ENCODE measurements at regions not wholly inside any gene's neighbourhood (a gene's known extent, or its start where the extent isn't known, plus 50 kb on each side); places are given as distances from the start of the nearest gene placed in this dataset.

GRCh38 chr2:64769392-64770044 lies 115.8 kb upstream of the SERTAD2 start:
- DNase-seq (ENCODE audit: low spot score): no peak
- no peaks in the 10 kb centered on the region for H3K27me3 ChIP-seq (ENCODE audit: control insufficient read depth in 4 of 4, insufficient read depth in 4 of 4, low read length in 3 of 4)
- 72% methylated on average over 6 of the region's 6 CpGs for WGBS
- no peak overlapping the region for H3K27ac ChIP-seq (ENCODE audit: low read depth in 1 of 2, low read length in 2 of 2)
- no peak overlapping the region for H3K9ac ChIP-seq (ENCODE audit: low read depth in 1 of 2, low read length in 2 of 2)
- H3K36me3 ChIP-seq (ENCODE audit: control insufficient read depth in 4 of 4, insufficient read depth in 3 of 4, low read depth in 1 of 4, low read length in 3 of 4): no peaks in the 10 kb centered on the region
- H3K9me3 ChIP-seq (ENCODE audit: control insufficient read depth in 4 of 4, low read length in 3 of 4): no peaks in the 10 kb centered on the region
- no peak for TF ChIP-seq YY1 (IDR thresholded peaks at IDR 0.05)
- TF ChIP-seq EGR1 (IDR thresholded peaks at IDR 0.05; ENCODE audit: low read depth in 2 of 2): no peak
- no peak for TF ChIP-seq HNF4G (IDR thresholded peaks at IDR 0.05)
- TF ChIP-seq SP1 (IDR thresholded peaks at IDR 0.05): no peak
- no peak for TF ChIP-seq MAX (IDR thresholded peaks at IDR 0.05)
- TF ChIP-seq CTCF (IDR thresholded peaks at IDR 0.05; ENCODE audit: low read depth, low read length, missing input control): no peak
- no peak for TF ChIP-seq GABPA (IDR thresholded peaks at IDR 0.05 in 1 of 2, conservative IDR thresholded peaks at IDR 0.05 in 1 of 2)
- TF ChIP-seq ATF3 (IDR thresholded peaks at IDR 0.05): no peak
- no peak for TF ChIP-seq HNF4A (conservative IDR thresholded peaks at IDR 0.05)
- TF ChIP-seq FOXA2 (IDR thresholded peaks at IDR 0.05): no peak
- TF ChIP-seq TAF1 (conservative IDR thresholded peaks at IDR 0.05): no peak
- TF ChIP-seq RAD21 (IDR thresholded peaks at IDR 0.05): no peak
- no peak for TF ChIP-seq REST (IDR thresholded peaks at IDR 0.05)
- TF ChIP-seq JUND (IDR thresholded peaks at IDR 0.05): no peak
- no peak for TF ChIP-seq NR2F2 (IDR thresholded peaks at IDR 0.05)
- peaks cover 0 to 10% (median 3%) of the 10 kb centered on the region in 4 donors for H3K4me1 ChIP-seq (ENCODE audit: control insufficient read depth in 4 of 4, insufficient read depth in 4 of 4, low read length in 3 of 4)
- no peak overlapping the region for H3K4me3 ChIP-seq (ENCODE audit: low read depth in 1 of 3, low read length in 3 of 3)

- no peak for TF ChIP-seq SP1 (IDR thresholded peaks at IDR 0.05)
- Histone ChIP-seq H3K4me3 (ENCODE audit: low read depth in 1 of 3, low read length in 3 of 3) (no peak overlapping the region), H3K9ac (ENCODE audit: low read depth in 1 of 2, low read length in 2 of 2) (no peak overlapping the region), H3K36me3 (ENCODE audit: control insufficient read depth in 4 of 4, insufficient read depth in 3 of 4, low read depth in 1 of 4, low read length in 3 of 4) (no peaks in the 10 kb centered on the region), H3K9me3 (ENCODE audit: control insufficient read depth in 4 of 4, low read length in 3 of 4) (no peaks in the 10 kb centered on the region), H3K27me3 (ENCODE audit: control insufficient read depth in 4 of 4, insufficient read depth in 4 of 4, low read length in 3 of 4) (no peaks in the 10 kb centered on the region), H3K4me1 (ENCODE audit: control insufficient read depth in 4 of 4, insufficient read depth in 4 of 4, low read length in 3 of 4) (peaks cover 0 to 10% (median 3%) of the 10 kb centered on the region in 4 donors), H3K27ac (ENCODE audit: low read depth in 1 of 2, low read length in 2 of 2) (no peak overlapping the region)
- WGBS: 91% methylated on average over 2 of the region's 2 CpGs
- no peak for DNase-seq (ENCODE audit: low spot score)
Measured at GRCh38 chr2:64770137-64770780, 116.5 kb upstream of the SERTAD2 start.

Data from liver (tissue), 8 donors.